T-cell (primary cell): ENCODE measurements at regions not wholly inside any gene's neighbourhood (a gene's known extent, or its start where the extent isn't known, plus 50 kb on each side); places are given as distances from the start of the nearest gene placed in this dataset.

Experiments used
- ATAC-seq, 4 experiments: fragments of 200-7000 bp in 3 of 4; fragments of 150-1000 bp in 1 of 4; cut with Tn5 transposase; replicated peaks in 1 of 4; 1 replicate in 3 of 4; 2 replicates in 1 of 4; pipeline ENCODE4 v1.10.0; 2021; ENCODE audit warnings: moderate library complexity in 3 of 4, mild to moderate bottlenecking in 2 of 4, moderate number of reproducible peaks in 1 of 4
- CTCF ChIA-PET, 2 donors: fragments of 300-600 bp; sonication (Branson Sonifier 250); formaldehyde crosslinking; loops; one replicate each; lab custom pipeline; 2022; ENCODE audit warnings: antibody characterized with exemption in 2 of 2; lab: Charles Lee
- POLR2A ChIA-PET, 2 donors: fragments of 300-600 bp; sonication (Branson Sonifier 250); formaldehyde crosslinking; loops; one replicate each; lab custom pipeline; 2022; ENCODE audit warnings: antibody characterized with exemption in 2 of 2; lab: Charles Lee
- DNase-seq, 35 experiments: peaks; one replicate each; pipeline versions ENCODE4 v3.0.0 to v3.0.0-alpha.2; 2013 to 2023
- H3K27ac ChIP-seq: one replicate; pipeline ENCODE4 v1.5.1; 2013; ENCODE audit warnings: low read length
- H3K27me3 ChIP-seq, 2 experiments: replicated peaks in 1 of 2; 1 replicate in 1 of 2; 2 replicates in 1 of 2; pipeline versions ENCODE4 v1.6.1 to v1.7.0; 2013; ENCODE audit warnings: low read length in 1 of 2, mixed read lengths in 1 of 2; ENCODE audit not compliant: control insufficient read depth in 2 of 2, insufficient read depth in 2 of 2; ENCODE audit errors: extremely low read depth in 1 of 2
- H3K36me3 ChIP-seq, 2 donors: 1 replicate in 1 of 2; 2 replicates in 1 of 2; pipeline versions ENCODE4 v1.6.1 to v1.7.0; 2013; ENCODE audit warnings: low read length in 1 of 2; ENCODE audit not compliant: control insufficient read depth in 2 of 2, insufficient read depth in 1 of 2; ENCODE audit errors: extremely low read depth in 1 of 2
- H3K4me1 ChIP-seq, 2 experiments: 1 replicate in 1 of 2; 2 replicates in 1 of 2; pipeline versions ENCODE4 v1.6.1 to v1.7.0; 2013; ENCODE audit warnings: low read length in 2 of 2, mixed read lengths in 1 of 2; ENCODE audit not compliant: insufficient read depth in 2 of 2, control insufficient read depth in 1 of 2; ENCODE audit errors: extremely low read depth in 1 of 2
- H3K4me3 ChIP-seq, 2 donors: 1 replicate in 1 of 2; 2 replicates in 1 of 2; pipeline versions ENCODE4 v1.5.1 to v1.7.0; 2013; ENCODE audit warnings: mild to moderate bottlenecking in 2 of 2, low read length in 1 of 2, moderate library complexity in 1 of 2; ENCODE audit not compliant: control insufficient read depth in 1 of 2; ENCODE audit errors: extremely low read depth in 1 of 2
- H3K9me3 ChIP-seq: 2 replicates; pipeline ENCODE4 v1.7.0; 2013
- H3K27ac Mint-ChIP-seq, 2 donors: one replicate each; pipeline ENCODE4 v1.8.0; 2020 to 2021; ENCODE audit warnings: mild to moderate bottlenecking in 2 of 2, mixed read lengths in 2 of 2
- H3K27me3 Mint-ChIP-seq, 2 donors: one replicate each; pipeline ENCODE4 v1.8.0; 2021 to 2022; ENCODE audit warnings: mixed read lengths in 2 of 2
- H3K36me3 Mint-ChIP-seq: one replicate; pipeline ENCODE4 v1.8.0; 2021; ENCODE audit warnings: mixed read lengths
- H3K4me1 Mint-ChIP-seq, 3 donors: one replicate each; pipeline ENCODE4 v1.8.0; 2020 to 2022; ENCODE audit warnings: mixed read lengths in 3 of 3, mild to moderate bottlenecking in 1 of 3
- H3K4me3 Mint-ChIP-seq, 3 donors: one replicate each; pipeline ENCODE4 v1.8.0; 2020 to 2022; ENCODE audit warnings: mild to moderate bottlenecking in 3 of 3, mixed read lengths in 3 of 3, moderate library complexity in 3 of 3
- H3K9me3 Mint-ChIP-seq, 3 donors: one replicate each; pipeline ENCODE4 v1.8.0; 2020 to 2022; ENCODE audit warnings: mixed read lengths in 3 of 3
- WGBS: methylation state at CpG from one replicate; pipeline ENCODE4 v1.1.5; 2013; ENCODE audit warnings: missing lambda C conversion rate; ENCODE audit not compliant: insufficient coverage; 5-methylcytosine and 5-hydroxymethylcytosine counted together

GRCh38 chr12:14190694-14191093, 174.8 kb upstream of the ATF7IP start:
- CTCF ChIA-PET, result no interaction called here
- WGBS, result no CpG with 5 or more reads among the region's 1 CpG

GRCh38 chr12:14191612-14192011, 173.9 kb upstream of the ATF7IP start:
- Mint-ChIP-seq H3K27ac (no peak overlapping the region), H3K36me3 (no peaks in the 10 kb centered on the region), H3K9me3 (no peaks in the 10 kb centered on the region), H3K4me3 (no peak overlapping the region), H3K4me1 (no peaks in the 10 kb centered on the region), H3K27me3 (peaks cover 3 to 10% of the 10 kb centered on the region in 2 donors)
- ChIA-PET POLR2A (no interaction called here), CTCF (interaction anchor here in 1 of 2 donors (0.6 kb wide), 1 partner anchor 1277 kb away, joined by 9 read pairs; no protein-coding TSS in a partner anchor)
- Histone ChIP-seq H3K4me3 (no peak overlapping the region), H3K4me1 (no peaks in the 10 kb centered on the region), H3K9me3 (no peaks in the 10 kb centered on the region), H3K36me3 (no peaks in the 10 kb centered on the region), H3K27me3 (peaks cover 0 to 11% of the 10 kb centered on the region in 2 experiments), H3K27ac (no peak overlapping the region)
- no peak for ATAC-seq
- WGBS, result no CpG with 5 or more reads among the region's 4 CpGs
- no peak for DNase-seq

More at GRCh38 chr12:14190694-14191093, 174.8 kb upstream of the ATF7IP start:
- Histone ChIP-seq H3K36me3 (no peaks in the 10 kb centered on the region), H3K27ac (no peak overlapping the region), H3K4me3 (no peak overlapping the region), H3K9me3 (no peaks in the 10 kb centered on the region), H3K27me3 (peaks cover 0 to 16% of the 10 kb centered on the region in 2 experiments), H3K4me1 (no peaks in the 10 kb centered on the region)
- no peak overlapping the region for H3K27ac Mint-ChIP-seq
- no peak overlapping the region for H3K4me3 Mint-ChIP-seq
- ATAC-seq, result no peak
- H3K4me1 Mint-ChIP-seq, result peaks cover 0 to 2% (median 0%) of the 10 kb centered on the region in 3 donors
- POLR2A ChIA-PET, result no interaction called here
- no peaks in the 10 kb centered on the region for H3K9me3 Mint-ChIP-seq
- H3K36me3 Mint-ChIP-seq, result no peaks in the 10 kb centered on the region
- DNase-seq, result no peak
- peaks cover 3 to 12% of the 10 kb centered on the region in 2 donors for H3K27me3 Mint-ChIP-seq

- H3K4me3 Mint-ChIP-seq, result no peak overlapping the region
- H3K27ac Mint-ChIP-seq, result no peak overlapping the region
- no peaks in the 10 kb centered on the region for H3K36me3 ChIP-seq
- no peak overlapping the region for H3K27ac ChIP-seq
- no peak for DNase-seq
- ChIA-PET POLR2A (no interaction called here), CTCF (no interaction called here)
- peaks cover 0 to 4% of the 10 kb centered on the region in 2 donors for H3K27me3 Mint-ChIP-seq
- WGBS, result 29% methylated on average over 4 of the region's 10 CpGs
- no peak overlapping the region for H3K4me3 ChIP-seq
- H3K9me3 ChIP-seq, result no peaks in the 10 kb centered on the region
- no peaks in the 10 kb centered on the region for H3K4me1 Mint-ChIP-seq
- ATAC-seq, result no peak
- no peaks in the 10 kb centered on the region for H3K36me3 Mint-ChIP-seq
- no peaks in the 10 kb centered on the region for H3K9me3 Mint-ChIP-seq
- no peaks in the 10 kb centered on the region for H3K4me1 ChIP-seq
- peaks cover 0 to 11% of the 10 kb centered on the region in 2 experiments for H3K27me3 ChIP-seq
Measured at GRCh38 chr12:14193639-14194038, 171.8 kb upstream of the ATF7IP start.

- H3K4me1 ChIP-seq, result no peaks in the 10 kb centered on the region
- CTCF ChIA-PET, result no interaction called here
- H3K27me3 ChIP-seq, result peaks cover 0 to 11% of the 10 kb centered on the region in 2 experiments
- H3K4me1 Mint-ChIP-seq, result no peaks in the 10 kb centered on the region
- no peaks in the 10 kb centered on the region for H3K9me3 ChIP-seq
- no peaks in the 10 kb centered on the region for H3K9me3 Mint-ChIP-seq
- ATAC-seq (no peak), DNase-seq (no peak)
- H3K27ac Mint-ChIP-seq, result no peak overlapping the region
- no peak overlapping the region for H3K4me3 Mint-ChIP-seq
- WGBS, result 95% methylated on average over 11 of the region's 11 CpGs
- H3K36me3 ChIP-seq, result no peaks in the 10 kb centered on the region
- no peak overlapping the region for H3K4me3 ChIP-seq
- no peak overlapping the region for H3K27ac ChIP-seq
- POLR2A ChIA-PET, result no interaction called here
- H3K36me3 Mint-ChIP-seq, result no peaks in the 10 kb centered on the region
- peaks cover 0 to 4% of the 10 kb centered on the region in 2 donors for H3K27me3 Mint-ChIP-seq
Measured at GRCh38 chr12:14194572-14194971, 170.9 kb upstream of the ATF7IP start.

- H3K4me3 ChIP-seq, result no peak overlapping the region
- H3K27me3 Mint-ChIP-seq, result peaks cover 0 to 4% of the 10 kb centered on the region in 2 donors
- no peak for ATAC-seq
- no peaks in the 10 kb centered on the region for H3K4me1 ChIP-seq
- CTCF ChIA-PET, result interaction anchor here in 1 of 2 donors (0.7 kb wide), 1 partner anchor 517 kb away, joined by 4 read pairs; no protein-coding TSS in a partner anchor
- H3K9me3 Mint-ChIP-seq, result peaks cover 0 to 7% (median 3%) of the 10 kb centered on the region in 3 donors
- DNase-seq, result no peak
- POLR2A ChIA-PET, result no interaction called here
- no peak overlapping the region for H3K27ac Mint-ChIP-seq
- H3K27ac ChIP-seq, result no peak overlapping the region
- H3K4me1 Mint-ChIP-seq, result no peaks in the 10 kb centered on the region
- peaks cover 0 to 6% of the 10 kb centered on the region in 2 experiments for H3K27me3 ChIP-seq
- WGBS, result no CpG with 5 or more reads among the region's 4 CpGs
- H3K9me3 ChIP-seq, result no peaks in the 10 kb centered on the region
- H3K36me3 ChIP-seq, result no peaks in the 10 kb centered on the region
- no peaks in the 10 kb centered on the region for H3K36me3 Mint-ChIP-seq
- no peak overlapping the region for H3K4me3 Mint-ChIP-seq
Measured at GRCh38 chr12:14199455-14200198, 165.9 kb upstream of the ATF7IP start.

GRCh38 chr12:14200598-14200997, 164.9 kb upstream of the ATF7IP start:
- Mint-ChIP-seq H3K27ac (no peak overlapping the region), H3K4me3 (no peak overlapping the region), H3K4me1 (no peaks in the 10 kb centered on the region), H3K27me3 (peaks cover 0 to 4% of the 10 kb centered on the region in 2 donors), H3K36me3 (no peaks in the 10 kb centered on the region), H3K9me3 (peaks cover 0 to 7% (median 3%) of the 10 kb centered on the region in 3 donors)
- ATAC-seq (no peak), DNase-seq (no peak)
- H3K27ac ChIP-seq, result no peak overlapping the region
- no peaks in the 10 kb centered on the region for H3K36me3 ChIP-seq
- no CpG with 5 or more reads among the region's 2 CpGs for WGBS
- no peaks in the 10 kb centered on the region for H3K27me3 ChIP-seq
- CTCF ChIA-PET, result no interaction called here
- H3K9me3 ChIP-seq, result no peaks in the 10 kb centered on the region
- no peaks in the 10 kb centered on the region for H3K4me1 ChIP-seq
- H3K4me3 ChIP-seq, result no peak overlapping the region
- POLR2A ChIA-PET, result no interaction called here
